ENCODE measurements at regions not wholly inside any gene's neighbourhood (a gene's known extent, or its start where the extent isn't known, plus 50 kb on each side); places are given as distances from the start of the nearest gene placed in this dataset.

DNA sequence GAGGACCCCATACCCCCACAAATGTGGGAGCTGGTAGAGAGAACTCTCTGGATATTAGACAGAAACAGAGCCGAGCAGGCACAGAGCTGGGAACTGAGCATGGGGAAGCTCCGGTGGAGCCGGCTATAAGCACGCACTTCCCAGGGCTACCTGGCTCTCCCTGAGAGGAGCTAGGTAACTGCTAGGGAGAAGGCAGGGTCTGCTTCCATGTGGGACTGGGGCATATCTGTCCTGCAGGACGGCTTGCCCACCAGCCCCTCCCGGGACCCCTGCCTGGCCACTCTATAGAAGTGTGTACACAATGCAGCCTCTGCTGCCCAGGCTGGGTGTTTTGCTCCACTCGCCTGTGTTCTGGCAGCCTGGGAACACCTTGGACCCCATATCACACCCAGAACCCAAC is 1537.0 kb upstream of the CDH9 start:
- no peaks in the 10 kb centered on the region for H3K36me3 ChIP-seq (ENCODE audit: control insufficient read depth, insufficient read depth, low read length)
- H3K9ac ChIP-seq (ENCODE audit: low read depth, low read length) = no peak overlapping the region
- no peaks in the 10 kb centered on the region for H3K4me1 ChIP-seq (ENCODE audit: control insufficient read depth, insufficient read depth, low read length)
- no peaks in the 10 kb centered on the region for H3K9me3 ChIP-seq (ENCODE audit: control insufficient read depth, insufficient read depth, low read length)
- H3K27me3 ChIP-seq (ENCODE audit: control insufficient read depth, insufficient read depth, low read length) = no peaks in the 10 kb centered on the region
- H3K4me3 ChIP-seq (ENCODE audit: low read depth, low read length) = no peak overlapping the region

DNA sequence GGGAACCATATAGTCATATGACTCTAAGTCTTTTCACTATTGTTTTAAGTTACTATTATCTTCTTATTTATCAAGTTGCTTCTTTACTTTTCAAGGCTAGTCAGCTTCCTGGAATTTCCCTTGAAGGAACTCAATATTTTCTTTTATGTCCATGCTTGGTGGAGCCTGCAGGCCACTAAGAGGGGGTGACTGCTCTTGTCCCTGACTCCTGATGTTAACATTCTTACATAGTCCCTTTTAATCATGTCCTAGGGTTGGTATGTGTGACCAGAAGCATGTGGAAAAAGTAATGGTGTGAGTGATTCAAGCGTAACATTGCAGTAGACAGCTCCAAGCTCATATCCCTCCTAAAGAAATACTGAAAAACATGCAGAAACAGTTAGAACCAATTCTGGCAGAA is 1536.2 kb upstream of the CDH9 start:
- no peaks in the 10 kb centered on the region for H3K36me3 ChIP-seq (ENCODE audit: control insufficient read depth, insufficient read depth, low read length)
- H3K27me3 ChIP-seq (ENCODE audit: control insufficient read depth, insufficient read depth, low read length) = no peaks in the 10 kb centered on the region
- no peaks in the 10 kb centered on the region for H3K9me3 ChIP-seq (ENCODE audit: control insufficient read depth, insufficient read depth, low read length)
- no peak overlapping the region for H3K9ac ChIP-seq (ENCODE audit: low read depth, low read length)
- H3K4me3 ChIP-seq (ENCODE audit: low read depth, low read length) = no peak overlapping the region
- no peaks in the 10 kb centered on the region for H3K4me1 ChIP-seq (ENCODE audit: control insufficient read depth, insufficient read depth, low read length)

DNA sequence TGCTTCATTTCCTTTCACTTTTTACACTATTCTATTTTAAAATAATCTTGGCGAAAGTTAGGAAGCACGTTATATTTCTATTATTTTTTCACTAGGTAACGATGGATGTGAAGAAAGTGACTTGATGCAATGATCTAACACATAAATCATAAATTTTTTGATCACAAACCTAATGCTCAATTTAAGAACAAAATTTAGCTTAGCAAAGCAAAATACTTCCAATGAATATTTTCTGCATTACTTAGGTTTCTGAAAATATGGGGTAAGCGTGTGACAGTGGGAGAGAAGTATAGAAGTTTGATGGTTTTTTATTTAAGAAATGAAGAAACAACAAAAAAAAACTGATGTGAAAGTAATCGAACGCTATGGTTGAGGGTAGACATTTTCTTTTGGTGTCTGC is 1528.7 kb upstream of the CDH9 start:
- H3K27me3 ChIP-seq (ENCODE audit: control insufficient read depth, insufficient read depth, low read length) = no peaks in the 10 kb centered on the region
- no peaks in the 10 kb centered on the region for H3K36me3 ChIP-seq (ENCODE audit: control insufficient read depth, insufficient read depth, low read length)
- no peak overlapping the region for H3K4me3 ChIP-seq (ENCODE audit: low read depth, low read length)
- no peaks in the 10 kb centered on the region for H3K4me1 ChIP-seq (ENCODE audit: control insufficient read depth, insufficient read depth, low read length)
- H3K9me3 ChIP-seq (ENCODE audit: control insufficient read depth, insufficient read depth, low read length) = no peaks in the 10 kb centered on the region
- H3K9ac ChIP-seq (ENCODE audit: low read depth, low read length) = no peak overlapping the region

DNA sequence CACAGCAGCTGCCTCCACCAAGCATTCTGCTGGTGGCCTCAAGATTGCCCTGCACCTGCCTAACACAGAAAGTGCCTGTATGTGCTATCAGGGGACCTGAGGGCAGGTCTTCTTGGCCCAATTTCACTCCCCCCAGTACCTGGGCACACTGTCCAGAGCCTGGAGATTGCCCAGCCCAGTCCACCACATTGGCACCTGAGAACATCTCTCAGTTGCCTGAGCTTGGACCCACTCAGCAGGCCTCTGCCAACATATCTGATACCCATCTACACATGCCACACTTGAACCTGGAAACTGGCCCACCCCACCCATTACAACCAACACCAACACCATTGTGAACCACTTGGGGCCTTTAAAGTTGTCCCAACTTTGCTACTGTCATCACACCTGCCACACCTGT is 1523.1 kb upstream of the CDH9 start:
- no peaks in the 10 kb centered on the region for H3K36me3 ChIP-seq (ENCODE audit: control insufficient read depth, insufficient read depth, low read length)
- no peak overlapping the region for H3K9ac ChIP-seq (ENCODE audit: low read depth, low read length)

DNA sequence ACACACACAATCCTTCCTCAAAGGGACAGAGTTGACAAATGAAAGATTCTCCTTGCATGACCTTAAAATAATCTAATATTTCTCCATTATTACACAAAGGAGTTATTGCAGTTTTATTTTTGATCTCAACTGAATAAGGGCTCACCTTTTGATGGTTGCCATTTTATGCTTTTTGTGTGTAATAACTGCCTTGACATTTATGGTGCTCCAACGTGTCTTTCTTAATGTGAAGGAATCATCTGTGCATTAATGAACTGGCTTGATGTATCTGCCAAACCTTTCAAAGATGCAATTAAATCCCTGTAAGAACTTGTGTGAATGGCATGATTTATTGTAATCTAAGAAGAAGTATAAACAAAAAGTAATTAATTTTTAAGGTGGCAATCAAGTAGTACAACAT is 1519.8 kb upstream of the CDH9 start:
- H3K9me3 ChIP-seq (ENCODE audit: control insufficient read depth, insufficient read depth, low read length) = no peaks in the 10 kb centered on the region
- no peaks in the 10 kb centered on the region for H3K4me1 ChIP-seq (ENCODE audit: control insufficient read depth, insufficient read depth, low read length)
- no peak overlapping the region for H3K4me3 ChIP-seq (ENCODE audit: low read depth, low read length)
- no peak overlapping the region for H3K9ac ChIP-seq (ENCODE audit: low read depth, low read length)
- no peaks in the 10 kb centered on the region for H3K27me3 ChIP-seq (ENCODE audit: control insufficient read depth, insufficient read depth, low read length)
- no peaks in the 10 kb centered on the region for H3K36me3 ChIP-seq (ENCODE audit: control insufficient read depth, insufficient read depth, low read length)

More for the DNA sequence above, 1523.1 kb upstream of the CDH9 start:
- no peaks in the 10 kb centered on the region for H3K9me3 ChIP-seq (ENCODE audit: control insufficient read depth, insufficient read depth, low read length)
- no peaks in the 10 kb centered on the region for H3K4me1 ChIP-seq (ENCODE audit: control insufficient read depth, insufficient read depth, low read length)
- no peak overlapping the region for H3K4me3 ChIP-seq (ENCODE audit: low read depth, low read length)
- H3K27me3 ChIP-seq (ENCODE audit: control insufficient read depth, insufficient read depth, low read length) = no peaks in the 10 kb centered on the region

DNA sequence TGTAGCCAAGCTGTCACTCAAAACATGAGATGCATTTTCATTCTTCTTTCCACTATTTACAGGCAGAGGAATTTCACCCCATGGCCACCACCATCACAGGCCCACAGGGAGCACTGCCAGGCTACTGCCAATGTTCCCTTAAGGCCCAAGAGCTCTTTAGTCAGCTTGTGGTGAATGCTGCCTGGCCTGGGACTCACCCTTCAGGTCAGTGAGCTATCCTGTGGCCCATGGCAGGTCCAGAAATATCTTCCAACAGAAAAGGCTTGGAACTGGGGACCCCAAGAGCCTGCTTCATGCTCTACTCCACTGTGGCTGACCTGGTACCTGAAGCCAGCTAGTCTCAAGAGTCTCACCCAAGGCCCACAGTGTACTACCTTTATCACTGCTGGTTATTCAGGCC is 1518.7 kb upstream of the CDH9 start:
- Histone ChIP-seq H3K27me3 (ENCODE audit: control insufficient read depth, insufficient read depth, low read length) (no peaks in the 10 kb centered on the region), H3K9me3 (ENCODE audit: control insufficient read depth, insufficient read depth, low read length) (no peaks in the 10 kb centered on the region), H3K4me1 (ENCODE audit: control insufficient read depth, insufficient read depth, low read length) (no peaks in the 10 kb centered on the region), H3K9ac (ENCODE audit: low read depth, low read length) (no peak overlapping the region), H3K4me3 (ENCODE audit: low read depth, low read length) (no peak overlapping the region), H3K36me3 (ENCODE audit: control insufficient read depth, insufficient read depth, low read length) (no peaks in the 10 kb centered on the region)

DNA sequence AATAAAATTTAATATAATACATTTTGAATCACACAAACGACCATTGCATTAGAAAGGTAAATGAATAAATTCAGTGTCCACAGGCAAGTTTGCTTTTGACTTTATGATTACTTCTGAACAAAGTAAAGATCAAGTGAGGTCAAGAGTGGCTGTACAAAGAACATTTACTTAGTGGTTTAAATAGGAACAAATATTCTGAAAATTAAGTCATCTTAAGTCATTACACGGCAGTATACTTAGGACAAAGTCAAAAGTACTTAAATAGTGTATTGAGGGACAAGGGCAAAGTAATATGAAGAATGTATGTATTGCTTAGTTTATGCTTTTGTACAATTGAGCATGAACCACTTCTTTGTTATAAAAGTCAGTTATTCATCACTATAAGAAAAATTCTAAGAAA is 1511.2 kb upstream of the CDH9 start:
- H3K36me3 ChIP-seq (ENCODE audit: control insufficient read depth, insufficient read depth, low read length) = no peaks in the 10 kb centered on the region
- no peak overlapping the region for H3K4me3 ChIP-seq (ENCODE audit: low read depth, low read length)
- H3K27me3 ChIP-seq (ENCODE audit: control insufficient read depth, insufficient read depth, low read length) = no peaks in the 10 kb centered on the region
- H3K9me3 ChIP-seq (ENCODE audit: control insufficient read depth, insufficient read depth, low read length) = no peaks in the 10 kb centered on the region
- H3K4me1 ChIP-seq (ENCODE audit: control insufficient read depth, insufficient read depth, low read length) = no peaks in the 10 kb centered on the region
- no peak overlapping the region for H3K9ac ChIP-seq (ENCODE audit: low read depth, low read length)

DNA sequence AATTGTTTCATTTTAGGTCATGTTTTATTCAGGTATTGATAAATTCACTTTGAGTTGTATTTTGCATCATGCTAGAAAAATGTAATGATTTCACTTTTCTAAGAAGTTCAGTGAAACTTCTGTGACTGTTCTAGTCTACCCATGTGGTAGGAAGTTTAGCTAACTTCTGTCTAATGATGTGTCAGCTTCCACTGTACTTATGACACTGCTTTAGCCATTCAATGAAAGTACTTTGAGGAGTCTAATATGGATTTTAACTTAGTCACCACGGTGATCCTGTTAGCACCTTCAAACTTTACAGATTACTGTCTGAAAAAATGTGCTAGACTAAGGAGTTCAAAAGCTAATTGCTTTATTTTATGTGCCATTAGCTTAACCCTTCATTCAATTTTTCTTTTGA is 1510.5 kb upstream of the CDH9 start:
- Histone ChIP-seq H3K4me1 (ENCODE audit: control insufficient read depth, insufficient read depth, low read length) (no peaks in the 10 kb centered on the region), H3K27me3 (ENCODE audit: control insufficient read depth, insufficient read depth, low read length) (no peaks in the 10 kb centered on the region), H3K4me3 (ENCODE audit: low read depth, low read length) (no peak overlapping the region), H3K9ac (ENCODE audit: low read depth, low read length) (no peak overlapping the region), H3K9me3 (ENCODE audit: control insufficient read depth, insufficient read depth, low read length) (no peaks in the 10 kb centered on the region), H3K36me3 (ENCODE audit: control insufficient read depth, insufficient read depth, low read length) (no peaks in the 10 kb centered on the region)

DNA sequence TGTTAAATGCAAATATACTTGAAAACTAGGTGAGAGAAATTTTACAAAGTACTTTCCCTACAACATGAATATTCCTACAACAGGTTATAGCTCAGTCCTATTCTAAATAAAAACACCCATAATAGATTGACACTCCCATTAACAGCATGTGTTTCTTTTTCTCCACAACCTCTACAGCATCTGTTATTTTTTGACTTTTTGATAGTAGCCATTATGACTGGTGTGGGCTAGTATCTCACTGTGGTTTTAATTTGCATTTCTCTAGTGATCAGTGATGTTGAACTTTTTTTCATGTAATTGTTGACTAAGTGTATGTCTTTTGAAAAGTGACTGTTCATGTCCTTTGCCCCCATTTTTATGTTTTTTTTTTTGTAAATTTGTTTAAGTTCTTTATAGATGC is 1506.1 kb upstream of the CDH9 start:
- Histone ChIP-seq H3K4me3 (ENCODE audit: low read depth, low read length) (no peak overlapping the region), H3K36me3 (ENCODE audit: control insufficient read depth, insufficient read depth, low read length) (no peaks in the 10 kb centered on the region), H3K4me1 (ENCODE audit: control insufficient read depth, insufficient read depth, low read length) (no peaks in the 10 kb centered on the region), H3K9ac (ENCODE audit: low read depth, low read length) (no peak overlapping the region), H3K9me3 (ENCODE audit: control insufficient read depth, insufficient read depth, low read length) (no peaks in the 10 kb centered on the region), H3K27me3 (ENCODE audit: control insufficient read depth, insufficient read depth, low read length) (no peaks in the 10 kb centered on the region)

DNA sequence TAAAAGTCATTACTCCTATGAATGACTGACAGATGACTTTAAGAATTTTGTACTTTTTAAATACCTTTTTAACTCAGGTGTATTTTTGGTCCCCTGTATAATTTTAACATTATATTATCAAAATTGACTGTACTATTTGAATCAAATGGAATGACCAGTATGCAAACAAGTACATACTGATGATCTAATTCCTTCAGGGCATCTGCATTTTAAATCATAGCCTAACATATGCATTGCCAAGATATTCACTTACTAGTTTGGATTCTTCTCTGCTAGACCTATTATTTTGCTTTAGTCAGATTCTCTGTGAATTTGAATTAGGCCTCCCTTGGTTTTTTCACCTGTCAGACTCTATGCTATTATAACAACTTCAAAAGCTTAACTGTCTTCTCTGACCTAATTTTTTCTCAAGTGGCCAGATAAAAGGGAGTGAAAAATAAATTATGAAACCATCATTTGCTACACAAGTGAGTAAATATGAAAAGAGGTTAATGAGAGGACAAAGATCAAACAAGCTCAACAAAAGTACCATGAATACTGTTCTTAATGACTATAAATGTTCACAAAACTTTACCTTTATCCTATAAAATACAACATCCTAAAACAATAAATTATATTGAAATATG is 1505.2 kb upstream of the CDH9 start:
- Histone ChIP-seq H3K9me3 (ENCODE audit: control insufficient read depth, insufficient read depth, low read length) (no peaks in the 10 kb centered on the region), H3K4me1 (ENCODE audit: control insufficient read depth, insufficient read depth, low read length) (no peaks in the 10 kb centered on the region), H3K36me3 (ENCODE audit: control insufficient read depth, insufficient read depth, low read length) (no peaks in the 10 kb centered on the region), H3K27me3 (ENCODE audit: control insufficient read depth, insufficient read depth, low read length) (no peaks in the 10 kb centered on the region), H3K9ac (ENCODE audit: low read depth, low read length) (no peak overlapping the region), H3K4me3 (ENCODE audit: low read depth, low read length) (no peak overlapping the region)

DNA sequence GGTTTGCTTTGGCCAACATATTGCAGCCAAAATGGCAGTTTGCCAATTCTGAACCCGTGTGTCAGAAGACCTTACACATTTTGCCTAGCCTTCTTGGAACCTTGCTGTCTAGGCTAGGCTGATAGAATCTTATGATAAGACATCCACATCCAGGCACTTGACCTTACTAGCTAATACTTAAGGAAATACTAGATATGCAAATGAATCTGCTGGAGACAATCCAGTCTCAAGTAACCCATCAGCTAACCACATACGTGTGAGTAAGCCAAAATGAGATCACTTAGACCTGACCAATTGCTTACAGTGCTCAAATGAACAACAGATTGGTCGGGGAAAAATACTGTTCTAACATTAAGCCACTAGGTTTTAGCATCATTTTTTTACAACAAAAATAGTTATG is 1504.6 kb upstream of the CDH9 start:
- H3K4me3 ChIP-seq (ENCODE audit: low read depth, low read length) = no peak overlapping the region
- no peak overlapping the region for H3K9ac ChIP-seq (ENCODE audit: low read depth, low read length)
- H3K4me1 ChIP-seq (ENCODE audit: control insufficient read depth, insufficient read depth, low read length) = no peaks in the 10 kb centered on the region
- no peaks in the 10 kb centered on the region for H3K9me3 ChIP-seq (ENCODE audit: control insufficient read depth, insufficient read depth, low read length)
- H3K27me3 ChIP-seq (ENCODE audit: control insufficient read depth, insufficient read depth, low read length) = no peaks in the 10 kb centered on the region
- H3K36me3 ChIP-seq (ENCODE audit: control insufficient read depth, insufficient read depth, low read length) = no peaks in the 10 kb centered on the region

DNA sequence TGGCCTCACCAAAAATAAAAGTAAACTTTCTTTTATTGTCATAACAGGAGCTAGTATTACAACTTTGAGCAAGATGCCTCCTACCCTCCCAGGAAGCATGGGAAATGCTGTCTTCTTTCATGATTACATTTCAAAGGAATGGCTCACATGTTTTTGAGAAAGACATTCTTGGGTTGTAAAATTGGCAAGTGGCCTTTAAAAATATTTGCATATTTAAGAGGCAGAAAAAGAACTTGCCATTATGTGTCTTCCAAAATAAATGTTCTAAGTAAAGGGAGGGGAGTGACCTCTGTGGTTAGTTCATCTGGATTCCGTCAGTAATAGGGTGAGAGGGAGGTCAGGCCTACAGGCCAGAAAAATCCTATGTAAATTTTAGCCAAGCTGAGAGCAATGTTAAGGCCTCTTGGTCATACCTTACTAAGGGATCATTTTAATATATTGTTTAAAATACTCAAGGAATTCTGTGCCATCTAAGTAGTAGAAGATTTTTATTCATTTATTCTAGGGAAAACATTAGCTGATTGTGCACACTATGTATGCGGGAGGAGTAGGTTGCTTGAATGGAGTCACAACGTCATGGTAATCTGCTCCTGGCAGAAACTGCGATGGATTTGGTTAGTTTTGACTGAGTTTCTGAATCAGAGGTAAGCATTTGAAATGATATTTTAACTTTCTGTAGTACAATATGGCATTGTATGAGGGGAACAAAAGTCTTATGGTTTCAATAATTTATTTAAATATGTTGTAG is 1485.7 kb upstream of the CDH9 start:
- H3K36me3 ChIP-seq (ENCODE audit: control insufficient read depth, insufficient read depth, low read length) = no peaks in the 10 kb centered on the region
- H3K4me3 ChIP-seq (ENCODE audit: low read depth, low read length) = no peak overlapping the region
- no peaks in the 10 kb centered on the region for H3K27me3 ChIP-seq (ENCODE audit: control insufficient read depth, insufficient read depth, low read length)
- no peaks in the 10 kb centered on the region for H3K9me3 ChIP-seq (ENCODE audit: control insufficient read depth, insufficient read depth, low read length)
- H3K4me1 ChIP-seq (ENCODE audit: control insufficient read depth, insufficient read depth, low read length) = peaks cover 10% of the 10 kb centered on the region
- H3K9ac ChIP-seq (ENCODE audit: low read depth, low read length) = no peak overlapping the region
